ENCODE measurements at regions not wholly inside any gene's neighbourhood (a gene's known extent, or its start where the extent isn't known, plus 50 kb on each side); places are given as distances from the start of the nearest gene placed in this dataset.
A peak's percentile ranks its signal among the peaks of the same experiment; 100 is the strongest.
"Not testable (repeated sequence)": the region's sequence is repeated elsewhere in the genome, so short reads cannot be mapped to it uniquely, and the experiment has no call there.

DNA sequence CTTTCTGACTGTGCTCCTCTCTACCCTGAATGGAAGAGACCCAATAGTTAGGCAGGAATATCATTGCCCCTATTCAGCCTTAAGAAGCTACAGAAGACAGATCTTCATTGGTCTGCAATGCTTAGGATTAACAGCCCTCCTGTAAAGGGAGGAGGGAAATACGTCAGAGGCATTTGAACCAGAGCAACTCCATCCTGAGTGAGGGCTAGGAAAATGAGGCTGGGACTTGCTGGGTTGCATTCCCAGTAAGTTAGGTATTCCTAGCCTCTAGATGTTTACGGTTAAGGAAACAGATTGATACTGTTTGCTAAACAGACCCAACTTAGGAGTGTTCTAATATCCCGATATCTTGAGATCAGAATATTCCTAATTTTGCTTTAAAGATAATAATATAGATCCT is 63.5 kb downstream of the PCDH18 start:
- DNase-seq = no peak

DNA sequence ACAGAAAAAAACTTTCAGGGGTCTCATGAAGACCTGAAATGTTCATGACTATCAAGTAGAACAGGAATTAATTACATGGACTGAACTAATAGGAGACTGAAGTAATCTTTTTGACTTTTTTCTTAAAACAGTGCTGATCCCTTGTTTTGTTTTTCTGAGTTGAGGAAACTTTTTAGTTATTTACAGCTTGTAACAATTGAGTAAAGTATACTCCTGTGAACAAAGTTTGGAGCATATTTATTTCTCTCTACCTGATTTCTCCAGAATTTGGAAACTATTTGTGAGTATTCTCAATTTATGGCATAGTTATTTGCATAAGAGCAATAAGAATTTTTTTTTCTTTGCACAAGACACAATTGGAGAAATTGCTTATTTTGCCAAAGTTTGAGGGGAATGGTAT is 64.8 kb downstream of the PCDH18 start:
- DNase-seq = no peak

DNA sequence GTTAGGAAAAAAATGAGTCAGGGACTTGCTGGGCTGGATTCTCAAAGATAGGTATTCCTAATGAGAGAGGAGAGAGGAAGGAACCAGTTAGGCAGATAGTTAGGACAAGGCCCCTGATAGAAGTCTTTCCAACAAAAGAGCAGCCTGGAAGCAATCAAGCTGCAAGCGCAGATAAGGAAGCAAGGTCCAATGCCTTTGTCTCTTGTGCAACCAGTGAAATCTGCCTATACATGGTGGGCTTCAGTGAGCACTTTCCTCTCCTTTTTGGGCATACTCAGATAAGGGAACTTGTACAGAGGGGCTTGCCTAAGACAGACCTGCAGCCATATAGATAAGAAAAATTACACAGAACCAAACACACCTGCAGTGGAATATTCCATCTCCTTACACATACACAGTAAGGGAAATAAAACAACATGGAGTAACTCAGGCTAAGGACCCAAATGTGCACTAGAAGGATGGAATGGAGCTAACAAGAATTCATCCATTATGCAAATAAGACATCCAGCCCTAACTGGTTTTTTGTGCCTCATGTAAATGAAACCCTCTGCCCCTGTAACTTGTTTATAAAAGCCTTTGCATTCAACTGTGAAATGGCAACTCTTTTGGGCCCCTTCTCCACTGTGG is 68.8 kb downstream of the PCDH18 start:
- no peak for DNase-seq

DNA sequence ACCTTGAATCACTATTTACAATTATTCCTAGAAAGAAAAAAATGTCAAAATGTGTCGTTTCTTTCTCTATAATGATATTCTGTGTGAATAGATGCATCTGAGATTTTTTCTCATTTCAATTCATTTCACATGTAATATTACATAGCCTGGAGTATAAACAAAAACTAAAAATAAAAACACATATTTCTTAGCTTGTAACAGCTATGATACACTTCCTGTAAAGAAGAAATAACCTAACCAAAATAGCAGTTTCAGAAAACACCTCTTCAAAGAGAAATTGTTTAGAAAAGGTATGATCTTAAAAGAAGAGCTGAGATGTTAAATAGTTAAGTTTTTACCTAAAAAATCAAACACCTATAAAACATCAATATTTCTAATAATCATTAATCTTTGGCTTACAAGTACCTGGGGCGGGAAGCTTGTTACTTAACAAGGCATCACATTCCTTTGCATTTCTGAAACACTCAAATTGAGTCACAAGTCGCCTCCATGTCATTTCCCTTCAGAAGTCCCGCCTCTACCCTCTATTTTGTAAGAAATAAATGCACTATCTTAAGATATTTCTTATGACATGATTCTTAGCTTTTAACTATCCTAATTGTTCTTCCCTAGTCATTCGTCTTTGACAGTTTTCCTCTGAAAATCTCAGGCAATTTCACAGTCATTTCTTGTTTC is 76.5 kb downstream of the PCDH18 start:
- DNase-seq = no peak

DNA sequence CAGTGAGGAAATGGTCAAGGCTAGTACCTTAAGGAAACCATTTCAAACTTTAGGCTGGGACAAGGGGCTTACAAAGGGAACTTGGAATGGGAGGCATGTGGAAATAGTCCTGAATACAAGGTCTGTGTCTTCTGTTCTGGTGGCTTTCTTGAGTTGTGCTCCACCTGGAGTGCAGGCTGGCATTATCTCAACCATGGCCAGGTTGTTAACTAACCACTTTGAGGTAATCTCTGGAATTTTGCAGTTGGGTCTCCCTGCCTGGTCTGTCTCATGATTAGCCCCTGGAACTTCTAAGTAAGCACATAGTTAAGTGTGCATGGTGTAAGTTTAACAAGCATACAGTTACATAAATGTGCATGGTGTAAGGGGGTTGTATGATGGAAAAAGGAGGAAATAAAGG is 77.5 kb downstream of the PCDH18 start:
- no peak for DNase-seq

DNA sequence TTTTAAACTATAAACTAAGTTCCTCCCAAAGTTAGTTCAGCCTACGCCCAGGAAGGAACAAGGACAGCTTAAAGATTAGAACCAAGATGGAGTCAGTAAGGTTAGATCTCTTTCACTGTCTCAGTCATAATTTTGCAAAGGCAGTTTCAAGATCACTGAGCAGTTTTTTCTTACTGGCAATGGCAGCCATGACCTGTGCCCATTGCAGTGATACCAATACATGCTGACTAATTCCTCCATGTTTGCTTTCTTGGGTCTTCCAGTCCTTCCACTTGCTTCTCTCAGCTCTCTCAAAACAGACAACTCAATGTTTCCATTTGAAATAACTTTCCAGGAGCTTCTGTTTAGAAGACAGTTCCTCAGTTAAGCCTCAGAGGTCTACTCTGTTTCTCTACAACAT is 79.5 kb downstream of the PCDH18 start:
- DNase-seq = no peak

DNA sequence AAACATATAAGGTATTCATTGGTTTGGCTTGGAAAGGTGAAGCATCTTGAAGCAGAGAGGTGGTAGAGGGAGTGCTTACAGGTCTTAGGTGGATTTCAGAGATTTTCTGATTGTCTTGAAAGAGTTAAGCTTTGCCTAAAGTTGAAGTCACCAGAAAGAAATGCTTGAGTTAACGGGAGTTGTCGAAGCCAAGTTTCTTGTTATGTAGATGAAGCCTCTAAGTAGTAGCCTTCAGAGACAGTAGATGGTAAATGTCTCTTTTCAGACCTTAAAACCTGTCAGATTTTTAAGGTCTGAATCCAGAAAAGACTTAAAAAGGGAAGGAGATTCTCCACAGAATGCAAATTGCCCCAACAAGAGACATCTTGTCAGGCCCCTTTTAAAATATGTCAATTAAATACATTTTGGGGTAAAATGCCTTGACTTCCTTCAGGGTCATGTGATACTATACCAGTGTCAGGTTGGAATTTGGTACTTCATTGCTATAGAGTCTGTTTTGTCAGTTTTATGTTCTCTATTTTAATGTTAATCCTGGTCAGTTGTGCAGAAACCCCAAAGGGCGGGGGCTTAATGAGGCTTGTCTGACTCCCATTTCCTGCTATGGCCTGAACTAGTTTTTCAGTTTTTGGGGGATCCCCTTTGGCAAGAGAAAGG is 81.0 kb downstream of the PCDH18 start:
- no peak for DNase-seq

DNA sequence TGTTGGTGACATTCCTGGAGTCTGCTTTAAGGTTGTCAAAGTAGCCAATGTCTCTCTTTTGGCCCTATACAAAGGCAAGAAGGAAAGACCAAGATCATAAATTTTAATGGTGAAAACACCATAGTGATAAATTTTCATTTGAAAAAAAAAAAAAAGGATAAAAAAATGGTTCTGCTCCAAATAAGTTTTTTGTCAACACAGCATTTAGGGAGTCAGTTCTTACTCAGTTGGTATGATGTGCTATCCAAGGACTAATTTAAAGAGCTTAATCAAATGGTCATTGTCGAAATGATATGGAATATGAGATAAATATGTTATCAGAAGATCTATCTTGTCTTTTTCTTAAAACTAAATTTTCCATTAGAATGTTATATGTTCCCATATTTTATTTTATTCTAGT is 83.9 kb downstream of the PCDH18 start:
- DNase-seq = no peak

DNA sequence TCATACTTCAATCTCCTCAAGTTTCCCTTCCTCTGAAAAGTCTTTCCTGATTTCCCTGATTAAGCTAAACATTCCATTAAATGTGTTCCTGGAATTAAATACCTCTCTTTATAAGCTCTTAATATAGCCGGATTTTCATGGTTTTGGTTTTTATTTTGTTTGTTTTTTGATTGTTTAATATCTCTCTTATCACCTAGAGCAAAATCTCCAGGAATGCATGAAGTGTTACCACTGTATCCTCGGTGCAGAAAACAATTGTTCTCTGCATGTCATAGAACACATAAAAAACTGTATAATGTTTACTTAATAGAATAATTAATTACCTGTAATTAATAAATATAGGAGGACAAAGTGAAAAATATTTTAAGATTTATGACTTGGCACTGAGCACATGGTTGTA is 86.2 kb downstream of the PCDH18 start:
- DNase-seq = no peak

DNA sequence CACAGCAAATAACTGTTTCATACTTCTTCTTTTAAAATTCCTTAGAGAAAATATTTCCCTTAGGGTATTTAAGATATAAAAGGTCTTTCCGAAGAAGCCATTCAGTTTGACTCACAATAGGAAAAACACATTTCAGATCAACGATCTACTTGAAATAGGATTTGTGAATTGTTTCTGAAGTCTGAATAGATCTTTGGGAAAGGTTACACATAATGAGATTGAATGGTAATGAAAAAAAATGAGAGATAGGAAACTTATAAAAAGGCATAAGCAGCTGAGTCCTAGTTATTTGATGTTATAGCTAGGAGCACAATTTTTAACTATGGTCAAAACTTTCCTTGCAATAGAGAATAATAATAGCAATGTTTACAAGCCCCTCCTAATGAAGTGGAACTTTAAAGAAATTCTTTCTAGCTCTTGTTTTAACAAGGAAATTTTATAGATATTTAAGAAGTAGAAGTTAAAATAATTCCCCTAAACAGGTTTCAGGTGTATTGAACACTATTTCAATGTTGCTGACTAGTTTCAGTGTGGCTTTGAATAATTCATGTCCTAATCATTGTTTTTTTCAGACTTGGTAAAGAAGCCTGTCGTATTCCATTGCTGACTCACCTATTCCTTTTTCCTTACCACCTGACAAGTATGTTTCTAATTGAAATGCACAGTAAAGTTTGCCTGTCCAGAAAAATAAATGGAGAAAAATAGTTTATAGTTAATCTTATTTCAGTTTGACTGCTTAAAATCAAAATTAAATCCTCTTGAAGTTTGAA is 89.1 kb downstream of the PCDH18 start:
- no peak for DNase-seq

DNA sequence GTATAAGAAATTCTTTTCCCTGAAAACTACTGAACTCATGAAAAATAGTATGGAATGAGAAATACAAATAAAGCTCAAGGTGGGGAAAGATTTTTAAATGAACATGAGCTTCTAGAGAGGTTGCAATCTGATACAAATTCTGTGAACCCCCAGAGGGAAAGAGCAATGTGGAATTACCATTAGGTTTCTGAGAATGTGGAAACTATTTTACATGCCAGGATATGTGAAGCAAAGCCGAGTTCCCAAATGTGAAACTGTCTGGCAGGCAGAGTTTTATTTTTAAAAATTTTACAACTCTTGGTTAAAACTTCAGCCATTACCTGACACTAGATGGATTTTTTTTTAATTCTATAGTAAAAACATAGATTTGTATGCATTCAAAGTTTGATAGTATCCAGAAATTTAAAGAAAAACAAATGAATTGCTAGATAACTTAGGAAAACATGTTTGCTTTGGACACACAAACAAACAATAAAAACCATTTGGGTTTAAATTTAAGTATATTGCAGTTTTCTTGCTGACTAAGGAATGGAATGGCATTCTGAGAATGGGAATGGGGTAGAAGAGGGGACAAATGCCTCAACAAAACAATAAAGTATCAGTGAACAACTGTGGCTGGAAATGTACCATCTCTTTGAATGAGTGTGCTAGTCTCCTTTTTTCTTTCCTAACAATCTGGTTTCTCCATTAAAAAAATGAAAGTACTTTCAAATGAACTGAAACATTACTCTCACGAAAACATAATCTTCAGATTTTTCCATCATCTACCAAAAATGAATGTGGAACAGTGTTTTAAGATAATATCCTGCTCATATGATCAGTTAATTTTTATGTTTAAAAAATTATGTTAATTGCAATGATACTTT is 99.6 kb downstream of the PCDH18 start:
- DNase-seq = no peak

DNA sequence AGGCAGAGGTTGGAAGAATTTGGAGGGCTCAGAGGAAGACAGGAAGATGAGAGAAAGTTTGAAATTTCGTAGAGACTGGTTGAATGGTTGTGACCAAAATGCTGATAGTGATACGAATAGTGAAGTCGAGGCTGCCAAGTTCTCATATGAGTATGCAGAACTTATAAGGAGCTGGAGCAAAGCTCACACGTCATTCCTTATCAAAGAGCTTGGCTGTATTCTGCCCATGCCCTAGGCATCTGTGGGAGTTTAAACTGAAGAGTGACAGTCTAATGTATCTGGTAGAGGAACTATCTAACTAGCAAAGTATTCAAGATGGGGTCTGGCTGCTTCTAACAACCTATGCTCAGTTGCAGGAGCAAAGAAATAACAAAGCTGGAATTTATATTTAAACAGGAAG is 102.1 kb downstream of the PCDH18 start:
- no peak for DNase-seq

DNA sequence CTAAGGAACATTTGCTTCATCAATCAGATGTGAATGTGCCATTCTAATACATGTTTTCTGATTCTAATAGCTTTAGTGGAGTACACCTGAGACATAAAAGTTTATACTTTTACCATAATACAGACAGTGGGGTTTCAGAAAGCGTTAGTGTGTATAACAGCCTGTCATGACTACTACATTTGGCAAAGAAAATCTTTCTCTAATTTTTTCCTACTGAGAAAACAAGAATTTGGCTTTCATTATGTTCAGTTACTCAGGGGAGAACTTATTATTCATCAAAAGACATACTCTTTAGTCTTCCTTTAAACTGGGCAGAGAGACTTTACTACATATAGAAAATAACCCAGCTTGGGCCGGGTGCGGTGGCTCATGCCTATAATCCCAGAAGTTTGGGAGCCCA is 104.9 kb downstream of the PCDH18 start:
- no peak for DNase-seq

DNA sequence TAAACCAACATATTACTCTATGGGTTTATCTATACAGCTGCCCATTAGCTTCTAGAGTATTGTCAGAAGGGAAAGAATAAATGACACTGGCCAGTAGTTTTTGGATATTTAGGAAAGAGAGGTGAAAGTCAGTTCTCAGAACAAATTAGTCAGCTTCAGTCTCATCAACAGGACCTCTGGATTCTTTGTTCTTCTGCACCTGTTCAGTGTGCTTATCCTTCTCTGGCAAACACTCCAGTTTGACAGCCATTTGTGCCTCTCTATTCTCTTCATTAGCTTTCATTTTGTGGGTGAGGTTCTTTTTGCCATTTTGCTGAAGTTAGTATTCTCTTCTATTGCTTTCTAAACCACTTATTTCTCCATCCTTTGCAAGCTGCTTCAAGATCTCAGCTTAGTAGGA is 107.0 kb downstream of the PCDH18 start:
- DNase-seq = no peak

DNA sequence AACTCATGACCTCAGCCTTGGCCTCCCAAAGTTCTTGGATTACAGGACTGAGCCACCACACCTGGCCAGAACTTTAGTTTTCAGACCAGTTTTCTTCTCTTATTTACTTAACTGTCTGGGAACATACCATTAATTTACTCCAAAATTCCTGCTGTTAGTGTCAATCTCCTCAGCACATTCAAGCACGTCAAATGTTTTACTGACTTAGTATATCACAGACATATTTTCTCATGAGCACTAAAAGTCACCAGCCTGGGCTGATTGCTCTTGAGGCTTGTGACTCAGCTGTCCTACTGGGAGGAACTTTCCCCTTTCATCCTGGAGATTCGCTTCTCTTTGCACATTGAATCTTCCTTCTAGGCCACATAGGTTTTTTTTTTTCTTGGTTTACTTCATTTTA is 109.6 kb downstream of the PCDH18 start:
- DNase-seq = no peak

DNA sequence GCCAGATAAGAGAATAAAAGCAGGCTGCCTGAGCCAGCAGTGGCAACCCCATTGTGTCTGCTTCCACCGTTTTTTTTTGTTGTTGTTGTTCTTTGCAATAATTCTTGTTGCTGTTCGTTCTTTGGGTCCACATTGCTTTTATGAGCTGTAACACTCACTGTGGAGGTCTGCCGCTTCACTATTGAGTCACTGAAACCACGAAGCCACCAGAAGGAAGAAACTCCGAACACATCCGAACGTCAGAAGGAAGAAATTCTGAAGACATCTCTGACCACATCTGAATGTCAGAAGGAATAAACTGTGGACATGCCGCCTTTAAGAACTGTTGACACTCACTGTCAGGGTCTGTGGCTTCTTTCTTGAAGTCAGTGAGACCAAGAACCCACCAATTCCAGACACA is 110.5 kb downstream of the PCDH18 start:
- no peak for DNase-seq

DNA sequence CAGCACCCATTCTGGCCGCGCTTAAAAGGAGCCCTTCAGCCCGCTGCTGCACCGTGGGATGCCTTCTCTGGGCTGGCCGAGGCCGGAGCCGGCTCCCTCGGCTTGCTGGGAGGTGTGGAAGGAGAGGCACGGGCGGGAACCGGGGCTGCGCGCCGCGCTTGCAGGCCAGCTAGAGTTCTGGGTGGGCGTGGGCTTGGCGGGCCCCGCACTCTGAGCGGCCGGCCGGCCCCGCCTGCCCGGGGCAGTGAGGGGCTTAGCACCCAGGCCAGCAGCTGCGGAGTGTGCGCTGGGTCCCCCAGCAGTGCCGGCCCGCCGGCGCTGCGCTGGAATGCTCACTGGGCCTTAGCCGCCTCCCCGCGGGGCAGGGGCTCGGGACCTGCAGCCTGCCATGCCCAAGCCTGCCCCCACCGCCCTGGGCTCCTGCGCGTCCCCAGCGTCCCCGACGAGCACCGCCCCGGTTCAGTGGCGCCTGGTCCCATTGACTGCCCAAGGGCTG is 111.3 kb downstream of the PCDH18 start:
- no peak for DNase-seq

DNA sequence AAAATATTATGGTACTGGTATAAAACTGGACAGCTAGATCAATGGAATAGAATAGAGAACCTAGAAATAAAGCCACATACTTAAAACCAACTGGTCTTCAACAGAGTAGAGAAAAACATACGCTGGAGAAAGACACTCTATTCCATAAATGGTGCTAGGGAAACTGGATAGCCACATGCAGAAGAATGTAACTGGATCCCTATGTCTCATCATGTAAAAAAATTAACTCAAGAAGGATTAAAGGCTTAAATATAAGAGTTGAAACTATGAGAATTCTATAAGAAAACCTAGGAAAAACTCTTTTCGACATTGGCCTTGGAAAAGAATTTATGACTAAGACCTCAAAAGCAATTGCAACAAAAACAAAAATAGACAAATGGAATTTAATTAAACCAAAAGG is 114.6 kb downstream of the PCDH18 start:
- peak; percentile 32 for DNase-seq

DNA sequence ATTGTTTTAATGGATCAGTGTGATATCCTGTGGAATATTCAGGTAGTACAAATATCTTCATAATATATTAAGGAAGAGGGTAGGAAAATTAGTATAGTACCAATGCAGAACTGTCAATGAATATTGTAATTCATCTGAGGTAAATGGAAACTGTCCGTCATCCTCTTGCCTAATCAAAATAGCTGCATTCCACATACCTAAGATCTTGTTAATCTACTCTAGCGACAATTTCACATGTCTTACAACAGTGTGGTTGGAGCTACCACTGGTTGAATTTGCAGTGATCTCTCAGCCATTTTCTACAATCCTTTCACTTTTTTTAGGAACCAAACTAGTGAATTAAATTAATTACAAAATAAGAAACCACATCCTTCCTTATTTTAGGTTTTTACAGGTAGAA is 117.5 kb downstream of the PCDH18 start:
- DNase-seq = no peak

DNA sequence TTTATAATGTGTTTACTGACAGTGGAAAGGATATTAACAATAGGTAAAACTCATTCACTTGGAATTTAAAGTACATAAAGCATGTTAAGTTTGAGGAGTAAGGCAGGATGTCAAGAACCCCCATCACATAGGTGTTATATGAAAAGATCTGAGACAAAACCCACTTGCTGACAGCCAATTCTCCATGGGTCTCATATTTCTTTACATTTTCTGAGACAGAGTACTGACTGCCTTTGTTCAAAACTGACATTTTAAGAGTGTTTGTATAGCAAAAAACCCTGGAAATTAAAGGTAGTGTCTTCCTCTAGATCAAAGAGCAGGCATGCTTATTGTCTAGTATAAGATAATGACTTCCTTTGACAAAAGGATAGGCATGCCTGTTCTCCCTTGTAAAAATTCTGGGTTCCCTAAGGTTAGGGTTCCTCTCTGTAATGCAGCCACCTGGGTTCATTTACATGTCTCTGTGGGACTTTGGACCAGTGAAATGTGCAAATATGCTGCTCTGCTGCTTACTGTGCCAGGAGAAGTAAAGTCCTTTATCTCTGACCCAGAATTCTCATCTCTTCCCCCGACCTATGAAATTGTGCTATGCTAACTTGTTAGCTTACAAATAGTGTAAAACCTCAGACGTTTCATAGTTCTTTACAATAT is 123.6 kb downstream of the PCDH18 start:
- no peak for DNase-seq

DNA sequence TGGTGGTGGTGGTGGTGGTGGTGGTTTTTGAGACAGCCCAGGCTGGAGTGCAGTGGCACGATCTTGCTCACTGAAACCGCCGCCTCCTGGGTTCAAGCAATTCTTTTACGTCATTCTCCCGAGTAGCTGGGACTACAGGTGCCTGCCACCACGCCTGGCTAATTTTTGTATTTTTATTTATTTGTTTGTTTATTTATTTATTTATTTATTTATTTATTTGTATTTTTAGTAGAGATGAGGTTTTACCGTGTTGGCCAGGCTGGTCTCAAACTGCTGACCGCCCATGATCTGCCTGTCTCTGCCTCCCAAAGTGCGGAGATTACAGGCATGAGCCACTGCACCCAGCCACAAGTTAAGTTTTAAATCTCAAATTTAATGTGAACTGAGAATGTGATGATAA is 126.5 kb downstream of the PCDH18 start:
- not testable (repeated sequence) for DNase-seq

DNA sequence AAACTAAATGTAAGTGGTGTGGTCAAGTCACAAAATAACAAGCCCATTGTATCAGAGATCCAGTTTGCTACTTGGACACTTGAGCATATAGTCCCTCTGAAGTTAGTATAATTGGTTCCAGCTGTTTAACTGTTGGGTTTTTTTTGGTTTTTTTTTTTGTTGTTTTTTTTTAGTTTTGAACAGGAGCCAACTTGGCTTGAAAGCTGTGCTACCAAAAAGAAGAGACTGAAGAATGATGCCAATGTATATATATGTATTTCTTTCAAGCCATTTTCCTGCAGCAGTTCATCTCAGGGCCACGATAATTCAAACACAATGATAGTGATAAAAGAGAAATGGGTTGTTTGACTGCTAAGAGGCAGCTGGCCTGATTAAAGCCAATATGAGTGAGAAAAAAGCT is 138.3 kb downstream of the PCDH18 start:
- DNase-seq = no peak

Data from amniotic stem cell (primary cell).